AG04449 (cell line): ENCODE measurements at regions not wholly inside any gene's neighbourhood (a gene's known extent, or its start where the extent isn't known, plus 50 kb on each side); places are given as distances from the start of the nearest gene placed in this dataset.

Experiments
- CTCF ChIA-PET: fragments of 350-600 bp; formaldehyde crosslinking; extraction: SDS; loops from one replicate; lab custom pipeline; 2021; ENCODE audit warnings: antibody characterized with exemption; lab: Yijun Ruan, JAX
- POLR2A ChIA-PET: fragments of 400-600, 350-600 bp; formaldehyde crosslinking; extraction: SDS; loops from one replicate; lab custom pipeline; 2020; ENCODE audit warnings: antibody characterized with exemption, inconsistent platforms; lab: Yijun Ruan, JAX
- DNase-seq: peaks from one replicate; pipeline ENCODE4 v3.0.0-alpha.2; 2010; ENCODE audit warnings: low read depth, low spot score
- H3K4me3 ChIP-seq: 2 replicates; pipeline ENCODE4 v1.5.1; 2011; ENCODE audit warnings: low read depth, mild to moderate bottlenecking, control low read depth, low read length
- TF ChIP-seq, protein P1 (sequence below): IDR thresholded peaks from one replicate; pipeline ENCODE4 v1.5.1; 2011; ENCODE audit warnings: mild to moderate bottlenecking, moderate library complexity, low read length, control low read depth, inconsistent platforms; ENCODE audit not compliant: insufficient read depth; ENCODE audit errors: missing control alignments

- H3K4me3 ChIP-seq, result no peak overlapping the region
- POLR2A ChIA-PET, result no interaction called here
- TF ChIP-seq, protein P1, sequence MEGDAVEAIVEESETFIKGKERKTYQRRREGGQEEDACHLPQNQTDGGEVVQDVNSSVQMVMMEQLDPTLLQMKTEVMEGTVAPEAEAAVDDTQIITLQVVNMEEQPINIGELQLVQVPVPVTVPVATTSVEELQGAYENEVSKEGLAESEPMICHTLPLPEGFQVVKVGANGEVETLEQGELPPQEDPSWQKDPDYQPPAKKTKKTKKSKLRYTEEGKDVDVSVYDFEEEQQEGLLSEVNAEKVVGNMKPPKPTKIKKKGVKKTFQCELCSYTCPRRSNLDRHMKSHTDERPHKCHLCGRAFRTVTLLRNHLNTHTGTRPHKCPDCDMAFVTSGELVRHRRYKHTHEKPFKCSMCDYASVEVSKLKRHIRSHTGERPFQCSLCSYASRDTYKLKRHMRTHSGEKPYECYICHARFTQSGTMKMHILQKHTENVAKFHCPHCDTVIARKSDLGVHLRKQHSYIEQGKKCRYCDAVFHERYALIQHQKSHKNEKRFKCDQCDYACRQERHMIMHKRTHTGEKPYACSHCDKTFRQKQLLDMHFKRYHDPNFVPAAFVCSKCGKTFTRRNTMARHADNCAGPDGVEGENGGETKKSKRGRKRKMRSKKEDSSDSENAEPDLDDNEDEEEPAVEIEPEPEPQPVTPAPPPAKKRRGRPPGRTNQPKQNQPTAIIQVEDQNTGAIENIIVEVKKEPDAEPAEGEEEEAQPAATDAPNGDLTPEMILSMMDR, result no peak
- no peak for DNase-seq
- CTCF ChIA-PET, result no interaction called here
Observed at GRCh38 chr18:75936862-75937261, 509.4 kb upstream of the SMIM21 start.

GRCh38 chr18:75931079-75931478 is 503.6 kb upstream of the SMIM21 start:
- H3K4me3 ChIP-seq, result no peak overlapping the region
- DNase-seq, result no peak
- TF ChIP-seq, protein P1, result no peak
- ChIA-PET CTCF (no interaction called here), POLR2A (no interaction called here)

- CTCF ChIA-PET, result no interaction called here
- no peak overlapping the region for H3K4me3 ChIP-seq
- POLR2A ChIA-PET, result no interaction called here
- TF ChIP-seq, protein P1, result no peak
- DNase-seq, result no peak
Observed at GRCh38 chr18:75928706-75929105, 501.2 kb upstream of the SMIM21 start.

DNA sequence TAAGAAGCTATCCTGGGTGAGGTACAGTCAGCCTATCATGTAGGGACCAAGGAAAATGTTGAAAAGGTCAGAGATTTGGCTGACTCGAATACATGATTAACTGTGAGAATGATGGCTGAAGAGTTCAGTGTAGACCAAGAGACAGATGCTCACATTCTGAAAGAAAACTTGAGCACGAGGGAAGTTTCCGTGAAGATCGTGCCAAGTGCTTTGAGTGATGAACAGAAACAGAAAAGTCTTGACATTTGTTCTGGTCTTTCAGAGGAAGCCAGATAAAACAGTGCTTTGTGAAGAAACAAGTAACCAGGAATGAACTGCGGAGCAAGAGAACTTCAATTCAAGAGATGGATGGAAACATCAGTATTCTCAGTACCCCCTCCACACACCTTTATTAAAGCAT is 500.3 kb upstream of the SMIM21 start:
- ChIA-PET CTCF (no interaction called here), POLR2A (no interaction called here)
- no peak overlapping the region for H3K4me3 ChIP-seq
- TF ChIP-seq, protein P1, result no peak
- DNase-seq, result no peak

DNA sequence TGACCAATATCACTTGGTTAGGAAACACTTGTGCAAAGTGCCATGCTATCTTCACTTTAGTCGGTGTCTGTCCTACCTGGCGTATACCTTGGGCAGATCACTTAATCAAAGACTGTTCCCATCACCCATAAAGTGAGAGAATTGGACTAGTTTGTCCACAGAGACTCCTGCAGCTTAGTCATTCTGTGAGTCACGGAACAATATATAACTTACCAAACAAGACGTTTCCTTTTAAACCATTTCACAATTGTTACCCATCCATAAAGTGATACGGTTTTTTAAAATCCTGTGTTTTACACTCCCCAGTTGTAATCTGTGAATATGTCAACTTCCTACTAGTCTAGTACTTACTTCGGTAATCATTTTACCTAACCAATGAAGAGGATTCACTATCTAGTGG is 499.3 kb upstream of the SMIM21 start:
- TF ChIP-seq, protein P1, result no peak
- ChIA-PET CTCF (no interaction called here), POLR2A (no interaction called here)
- DNase-seq, result no peak
- H3K4me3 ChIP-seq, result no peak overlapping the region

DNA sequence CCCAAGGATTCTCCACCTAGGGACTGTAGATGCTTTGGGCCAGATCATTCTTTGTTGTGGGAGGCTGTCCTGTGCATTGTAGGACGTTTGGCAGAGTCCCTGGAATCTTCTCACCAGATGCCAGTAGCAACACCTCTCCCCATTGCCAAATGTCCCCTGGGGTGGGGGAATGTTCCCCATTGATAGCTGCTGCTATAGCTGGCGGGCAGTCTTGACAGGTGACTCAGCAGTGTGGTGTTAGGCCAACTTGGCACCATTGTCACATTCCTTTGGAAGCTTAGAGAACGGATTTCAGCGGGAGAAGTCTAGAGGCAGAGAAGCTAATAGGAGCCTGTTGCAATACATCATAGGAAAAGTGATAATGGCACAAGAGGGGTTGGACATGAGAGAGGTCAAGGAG is 495.7 kb upstream of the SMIM21 start:
- ChIA-PET POLR2A (no interaction called here), CTCF (no interaction called here)
- H3K4me3 ChIP-seq, result no peak overlapping the region
- TF ChIP-seq, protein P1, result no peak
- no peak for DNase-seq

DNA sequence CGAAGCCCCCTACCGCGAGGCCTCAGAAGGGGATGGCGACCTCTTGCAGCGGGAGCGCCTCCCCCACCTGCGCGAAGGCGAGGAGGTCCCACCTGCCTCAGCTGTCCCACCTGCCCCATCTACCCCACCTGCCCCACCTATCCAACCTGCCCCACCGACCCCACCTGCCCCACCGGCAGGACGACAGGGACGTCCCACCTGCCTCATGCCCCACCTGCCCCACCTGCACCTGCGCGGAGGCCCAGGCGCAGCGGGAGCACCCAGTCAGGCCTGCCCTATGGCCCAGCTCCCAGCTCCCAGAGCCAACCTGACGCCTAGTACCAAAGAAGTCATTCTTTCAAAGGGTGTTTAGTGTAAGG is 489.1 kb upstream of the SMIM21 start:
- no peak for DNase-seq
- POLR2A ChIA-PET, result no interaction called here
- H3K4me3 ChIP-seq, result no peak overlapping the region
- TF ChIP-seq, protein P1, result no peak
- CTCF ChIA-PET, result no interaction called here
